ENCODE measurements at regions not wholly inside any gene's neighbourhood (a gene's known extent, or its start where the extent isn't known, plus 50 kb on each side); places are given as distances from the start of the nearest gene placed in this dataset.
A peak's percentile ranks its signal among the peaks of the same experiment; 100 is the strongest.

GRCh38 chr13:50615234-50615633 is 228.3 kb downstream of the DLEU7 start:
- no peak overlapping the region for H3K27ac Mint-ChIP-seq (ENCODE audit: unreplicated experiment)
- no peaks in the 10 kb centered on the region for H3K9me3 Mint-ChIP-seq (ENCODE audit: unreplicated experiment)
- peaks cover 15% of the 10 kb centered on the region for H3K4me1 Mint-ChIP-seq (ENCODE audit: unreplicated experiment)
- no peak for DNase-seq (ENCODE audit: extremely low spot score, unreplicated experiment)
- TF ChIP-seq CTCF (IDR thresholded peaks at IDR 0.05), result no peak
- no peaks in the 10 kb centered on the region for H3K27me3 Mint-ChIP-seq (ENCODE audit: unreplicated experiment)
- H3K36me3 Mint-ChIP-seq (ENCODE audit: unreplicated experiment), result no peaks in the 10 kb centered on the region
- H3K4me3 Mint-ChIP-seq (ENCODE audit: unreplicated experiment), result no peak overlapping the region

DNA sequence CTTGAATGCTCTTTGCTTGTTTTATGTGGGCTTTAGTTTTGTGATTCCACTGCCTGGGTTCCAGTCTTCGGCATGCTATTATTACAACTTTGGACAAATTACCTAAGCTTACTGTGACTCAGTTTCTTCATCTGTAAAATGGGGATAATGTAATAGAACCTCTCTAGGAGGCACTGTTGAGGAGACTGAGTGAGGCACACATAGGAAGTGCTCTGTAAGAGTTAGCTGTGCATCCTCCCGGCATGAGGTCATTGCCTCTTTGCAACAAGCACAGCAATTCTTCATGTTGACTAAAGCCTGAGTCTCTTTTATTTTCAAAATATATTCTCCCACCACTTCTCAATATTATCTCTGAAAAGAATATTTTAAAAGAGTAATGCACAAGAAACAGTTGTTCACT is 227.4 kb downstream of the DLEU7 start:
- Mint-ChIP-seq H3K27me3 (ENCODE audit: unreplicated experiment) (no peaks in the 10 kb centered on the region), H3K36me3 (ENCODE audit: unreplicated experiment) (no peaks in the 10 kb centered on the region), H3K9me3 (ENCODE audit: unreplicated experiment) (no peaks in the 10 kb centered on the region), H3K4me3 (ENCODE audit: unreplicated experiment) (no peak overlapping the region), H3K4me1 (ENCODE audit: unreplicated experiment) (peaks cover 15% of the 10 kb centered on the region), H3K27ac (ENCODE audit: unreplicated experiment) (no peak overlapping the region)
- TF ChIP-seq CTCF (IDR thresholded peaks at IDR 0.05), result no peak
- DNase-seq (ENCODE audit: extremely low spot score, unreplicated experiment), result no peak

DNA sequence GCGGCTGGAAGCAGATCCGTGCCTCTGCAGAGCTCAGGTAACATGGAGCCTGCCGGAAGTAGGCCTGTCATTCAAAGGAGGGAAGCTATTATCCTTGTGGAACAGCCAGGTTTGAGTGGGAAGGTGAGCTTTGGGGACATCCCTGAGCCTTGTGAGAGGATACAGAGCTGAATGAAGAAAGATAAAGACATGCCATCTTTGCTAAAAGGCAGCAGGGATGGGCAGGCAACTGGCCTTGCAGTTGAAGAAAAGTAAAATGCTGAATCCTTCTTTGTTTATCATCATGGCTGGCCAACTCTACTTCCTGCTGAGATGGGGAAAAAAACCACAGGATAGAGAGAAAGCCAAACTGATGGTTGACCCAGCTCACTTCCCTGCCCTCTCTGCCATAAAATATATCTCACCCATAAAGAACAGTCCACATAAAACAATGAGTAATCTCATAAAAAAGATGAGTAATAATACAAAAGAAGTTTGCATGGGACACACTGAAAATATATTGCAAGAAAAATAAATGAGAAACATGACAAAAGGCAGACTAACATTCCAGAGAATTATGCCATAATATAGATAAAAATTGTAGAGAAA is 226.3 kb downstream of the DLEU7 start:
- no peaks in the 10 kb centered on the region for H3K36me3 Mint-ChIP-seq (ENCODE audit: unreplicated experiment)
- no peaks in the 10 kb centered on the region for H3K27me3 Mint-ChIP-seq (ENCODE audit: unreplicated experiment)
- no peaks in the 10 kb centered on the region for H3K9me3 Mint-ChIP-seq (ENCODE audit: unreplicated experiment)
- peaks cover 15% of the 10 kb centered on the region for H3K4me1 Mint-ChIP-seq (ENCODE audit: unreplicated experiment)
- peak overlapping the region; percentile 15 for H3K27ac Mint-ChIP-seq (ENCODE audit: unreplicated experiment)
- no peak overlapping the region for H3K4me3 Mint-ChIP-seq (ENCODE audit: unreplicated experiment)
- no peak for TF ChIP-seq CTCF (IDR thresholded peaks at IDR 0.05)
- DNase-seq (ENCODE audit: extremely low spot score, unreplicated experiment), result no peak

DNA sequence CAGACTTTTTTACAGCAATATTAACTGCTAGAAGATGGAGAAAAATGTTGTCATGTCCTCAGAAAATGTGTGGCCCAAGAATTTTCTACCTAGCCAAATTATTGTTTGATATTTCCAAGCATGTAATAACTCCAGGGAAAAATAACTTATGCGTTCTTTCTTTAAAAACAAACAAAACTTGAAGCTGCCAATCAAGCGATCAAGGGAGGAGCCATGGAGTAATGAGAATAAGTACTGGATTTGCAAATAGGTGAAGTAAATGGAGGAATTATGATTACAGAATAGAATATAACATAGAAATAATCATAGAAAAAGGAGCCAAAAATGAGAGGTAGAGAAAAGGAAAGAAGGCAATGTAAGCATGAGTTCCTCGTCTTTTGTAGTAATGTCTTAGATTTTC is 225.3 kb downstream of the DLEU7 start:
- Mint-ChIP-seq H3K27me3 (ENCODE audit: unreplicated experiment) (no peaks in the 10 kb centered on the region), H3K36me3 (ENCODE audit: unreplicated experiment) (no peaks in the 10 kb centered on the region), H3K4me3 (ENCODE audit: unreplicated experiment) (no peak overlapping the region), H3K4me1 (ENCODE audit: unreplicated experiment) (peaks cover 15% of the 10 kb centered on the region), H3K27ac (ENCODE audit: unreplicated experiment) (no peak overlapping the region), H3K9me3 (ENCODE audit: unreplicated experiment) (no peaks in the 10 kb centered on the region)
- no peak for TF ChIP-seq CTCF (IDR thresholded peaks at IDR 0.05)
- DNase-seq (ENCODE audit: extremely low spot score, unreplicated experiment), result no peak

- H3K4me3 Mint-ChIP-seq (ENCODE audit: unreplicated experiment), result no peak overlapping the region
- no peak overlapping the region for H3K27ac Mint-ChIP-seq (ENCODE audit: unreplicated experiment)
- peaks cover 11% of the 10 kb centered on the region for H3K4me1 Mint-ChIP-seq (ENCODE audit: unreplicated experiment)
- TF ChIP-seq CTCF (IDR thresholded peaks at IDR 0.05), result no peak
- DNase-seq (ENCODE audit: extremely low spot score, unreplicated experiment), result no peak
- no peaks in the 10 kb centered on the region for H3K27me3 Mint-ChIP-seq (ENCODE audit: unreplicated experiment)
- no peaks in the 10 kb centered on the region for H3K9me3 Mint-ChIP-seq (ENCODE audit: unreplicated experiment)
- H3K36me3 Mint-ChIP-seq (ENCODE audit: unreplicated experiment), result no peaks in the 10 kb centered on the region
Measured at GRCh38 chr13:50626101-50626547, 217.4 kb downstream of the DLEU7 start.
